ENCODE measurements at regions not wholly inside any gene's neighbourhood (a gene's known extent, or its start where the extent isn't known, plus 50 kb on each side); places are given as distances from the start of the nearest gene placed in this dataset.

- no peaks in the 10 kb centered on the region for H3K9me3 Mint-ChIP-seq (ENCODE audit: low read depth)
- CTCF ChIA-PET: no interaction called here
- no peaks in the 10 kb centered on the region for H3K36me3 Mint-ChIP-seq
- H3K4me1 Mint-ChIP-seq: no peaks in the 10 kb centered on the region
- ATAC-seq (no peak), DNase-seq (no peak)
- no peak overlapping the region for H3K27ac Mint-ChIP-seq
- no peaks in the 10 kb centered on the region for H3K27me3 Mint-ChIP-seq
- no peak overlapping the region for H3K4me3 Mint-ChIP-seq
Measured at GRCh38 chr13:38537051-38537450, 149.8 kb upstream of the FREM2 start.

- DNase-seq (no peak), ATAC-seq (no peak)
- Mint-ChIP-seq H3K9me3 (ENCODE audit: low read depth) (no peaks in the 10 kb centered on the region), H3K27ac (no peak overlapping the region), H3K4me1 (no peaks in the 10 kb centered on the region), H3K27me3 (no peaks in the 10 kb centered on the region), H3K36me3 (no peaks in the 10 kb centered on the region), H3K4me3 (no peak overlapping the region)
- CTCF ChIA-PET: no interaction called here
Measured at GRCh38 chr13:38538422-38538821, 148.5 kb upstream of the FREM2 start.

GRCh38 chr13:38539632-38540031, 147.2 kb upstream of the FREM2 start:
- DNase-seq (no peak), ATAC-seq (no peak)
- CTCF ChIA-PET: no interaction called here
- Mint-ChIP-seq H3K4me1 (no peaks in the 10 kb centered on the region), H3K36me3 (no peaks in the 10 kb centered on the region), H3K27me3 (no peaks in the 10 kb centered on the region), H3K9me3 (ENCODE audit: low read depth) (no peaks in the 10 kb centered on the region), H3K4me3 (no peak overlapping the region), H3K27ac (no peak overlapping the region)

GRCh38 chr13:38542601-38543000, 144.3 kb upstream of the FREM2 start:
- CTCF ChIA-PET: no interaction called here
- H3K27me3 Mint-ChIP-seq: no peaks in the 10 kb centered on the region
- ATAC-seq: no peak
- no peaks in the 10 kb centered on the region for H3K9me3 Mint-ChIP-seq (ENCODE audit: low read depth)
- no peak overlapping the region for H3K4me3 Mint-ChIP-seq
- DNase-seq: no peak
- H3K4me1 Mint-ChIP-seq: no peaks in the 10 kb centered on the region
- H3K27ac Mint-ChIP-seq: no peak overlapping the region
- no peaks in the 10 kb centered on the region for H3K36me3 Mint-ChIP-seq

- CTCF ChIA-PET: no interaction called here
- no peak for ATAC-seq
- Mint-ChIP-seq H3K27me3 (no peaks in the 10 kb centered on the region), H3K27ac (no peak overlapping the region), H3K4me1 (no peaks in the 10 kb centered on the region), H3K36me3 (no peaks in the 10 kb centered on the region), H3K4me3 (no peak overlapping the region), H3K9me3 (ENCODE audit: low read depth) (no peaks in the 10 kb centered on the region)
- no peak for DNase-seq
Measured at GRCh38 chr13:38543561-38543960, 143.3 kb upstream of the FREM2 start.

GRCh38 chr13:38563739-38564138, 123.1 kb upstream of the FREM2 start:
- Mint-ChIP-seq H3K27ac (no peak overlapping the region), H3K4me1 (no peaks in the 10 kb centered on the region), H3K36me3 (no peaks in the 10 kb centered on the region), H3K4me3 (no peak overlapping the region), H3K9me3 (ENCODE audit: low read depth) (no peaks in the 10 kb centered on the region), H3K27me3 (no peaks in the 10 kb centered on the region)
- DNase-seq (no peak), ATAC-seq (no peak)
- CTCF ChIA-PET: no interaction called here

GRCh38 chr13:38564256-38565150, 122.4 kb upstream of the FREM2 start:
- ATAC-seq (no peak), DNase-seq (no peak)
- CTCF ChIA-PET: no interaction called here
- Mint-ChIP-seq H3K27ac (no peak overlapping the region), H3K9me3 (ENCODE audit: low read depth) (no peaks in the 10 kb centered on the region), H3K27me3 (no peaks in the 10 kb centered on the region), H3K4me1 (no peaks in the 10 kb centered on the region), H3K36me3 (no peaks in the 10 kb centered on the region), H3K4me3 (no peak overlapping the region)

GRCh38 chr13:38566023-38566422, 120.9 kb upstream of the FREM2 start:
- H3K36me3 Mint-ChIP-seq: no peaks in the 10 kb centered on the region
- no peaks in the 10 kb centered on the region for H3K9me3 Mint-ChIP-seq (ENCODE audit: low read depth)
- H3K4me1 Mint-ChIP-seq: no peaks in the 10 kb centered on the region
- H3K27ac Mint-ChIP-seq: no peak overlapping the region
- CTCF ChIA-PET: no interaction called here
- no peak overlapping the region for H3K4me3 Mint-ChIP-seq
- DNase-seq (no peak), ATAC-seq (no peak)
- no peaks in the 10 kb centered on the region for H3K27me3 Mint-ChIP-seq

GRCh38 chr13:38566519-38566918, 120.4 kb upstream of the FREM2 start:
- CTCF ChIA-PET: no interaction called here
- no peak overlapping the region for H3K4me3 Mint-ChIP-seq
- no peaks in the 10 kb centered on the region for H3K27me3 Mint-ChIP-seq
- H3K9me3 Mint-ChIP-seq (ENCODE audit: low read depth): no peaks in the 10 kb centered on the region
- no peaks in the 10 kb centered on the region for H3K36me3 Mint-ChIP-seq
- no peak overlapping the region for H3K27ac Mint-ChIP-seq
- ATAC-seq (no peak), DNase-seq (no peak)
- no peaks in the 10 kb centered on the region for H3K4me1 Mint-ChIP-seq

- Mint-ChIP-seq H3K27ac (no peak overlapping the region), H3K27me3 (no peaks in the 10 kb centered on the region), H3K9me3 (ENCODE audit: low read depth) (no peaks in the 10 kb centered on the region), H3K4me3 (no peak overlapping the region), H3K4me1 (no peaks in the 10 kb centered on the region), H3K36me3 (no peaks in the 10 kb centered on the region)
- no peak for DNase-seq
- no peak for ATAC-seq
- CTCF ChIA-PET: no interaction called here
Measured at GRCh38 chr13:38570706-38571105, 116.2 kb upstream of the FREM2 start.

GRCh38 chr13:38575427-38575826, 111.5 kb upstream of the FREM2 start:
- Mint-ChIP-seq H3K9me3 (ENCODE audit: low read depth) (no peaks in the 10 kb centered on the region), H3K36me3 (no peaks in the 10 kb centered on the region), H3K27ac (no peak overlapping the region), H3K4me3 (no peak overlapping the region), H3K4me1 (no peaks in the 10 kb centered on the region), H3K27me3 (no peaks in the 10 kb centered on the region)
- DNase-seq: no peak
- no peak for ATAC-seq
- CTCF ChIA-PET: no interaction called here

- H3K27ac Mint-ChIP-seq: no peak overlapping the region
- H3K36me3 Mint-ChIP-seq: no peaks in the 10 kb centered on the region
Measured at GRCh38 chr13:38577048-38577447, 109.8 kb upstream of the FREM2 start.

GRCh38 chr13:38582133-38582532, 104.7 kb upstream of the FREM2 start:
- no peaks in the 10 kb centered on the region for H3K27me3 Mint-ChIP-seq
- CTCF ChIA-PET: interaction anchor here (1.0 to 1.1 kb wide), 2 partner anchors 10 to 1509 kb away, joined by 3 to 4 read pairs; no protein-coding TSS in a partner anchor
- H3K4me1 Mint-ChIP-seq: no peaks in the 10 kb centered on the region
- DNase-seq: no peak
- H3K27ac Mint-ChIP-seq: no peak overlapping the region
- no peak for ATAC-seq
- H3K9me3 Mint-ChIP-seq (ENCODE audit: low read depth): no peaks in the 10 kb centered on the region
- no peak overlapping the region for H3K4me3 Mint-ChIP-seq
- H3K36me3 Mint-ChIP-seq: no peaks in the 10 kb centered on the region

More at GRCh38 chr13:38577048-38577447, 109.8 kb upstream of the FREM2 start:
- H3K4me1 Mint-ChIP-seq: no peaks in the 10 kb centered on the region
- H3K4me3 Mint-ChIP-seq: no peak overlapping the region
- CTCF ChIA-PET: no interaction called here
- no peaks in the 10 kb centered on the region for H3K9me3 Mint-ChIP-seq (ENCODE audit: low read depth)
- H3K27me3 Mint-ChIP-seq: no peaks in the 10 kb centered on the region
- no peak for DNase-seq
- no peak for ATAC-seq

GRCh38 chr13:38590230-38590629, 96.6 kb upstream of the FREM2 start:
- no peaks in the 10 kb centered on the region for H3K36me3 Mint-ChIP-seq
- no peaks in the 10 kb centered on the region for H3K9me3 Mint-ChIP-seq (ENCODE audit: low read depth)
- CTCF ChIA-PET: no interaction called here
- no peaks in the 10 kb centered on the region for H3K27me3 Mint-ChIP-seq
- ATAC-seq: no peak
- no peaks in the 10 kb centered on the region for H3K4me1 Mint-ChIP-seq
- H3K27ac Mint-ChIP-seq: no peak overlapping the region
- DNase-seq: no peak
- no peak overlapping the region for H3K4me3 Mint-ChIP-seq
